ENCODE measurements at regions not wholly inside any gene's neighbourhood (a gene's known extent, or its start where the extent isn't known, plus 50 kb on each side); places are given as distances from the start of the nearest gene placed in this dataset.

DNA sequence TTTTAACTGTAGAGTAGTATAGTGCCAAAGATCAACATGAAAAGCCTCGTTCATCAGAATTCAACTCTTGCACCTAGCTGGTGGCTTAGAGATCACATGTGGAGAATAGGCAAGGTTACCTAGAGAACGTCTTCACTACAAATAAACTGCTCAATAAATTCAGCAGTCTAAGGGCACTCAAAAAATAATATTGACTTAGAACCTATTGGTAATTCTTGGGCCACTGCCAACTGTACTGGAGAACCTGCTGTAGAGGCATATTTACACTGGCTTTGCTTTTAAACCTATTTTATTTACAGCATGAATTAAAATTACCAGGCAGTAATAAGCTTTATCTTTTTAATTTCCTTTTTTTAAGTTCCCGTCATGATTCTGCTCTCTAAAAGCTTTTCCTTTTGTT is 343.7 kb downstream of the PDHA2 start:
- DNase-seq (ENCODE audit: low spot score): no peak
- ChIA-PET CTCF (interaction anchor here (0.7 kb wide), 1 partner anchor 16 kb away, joined by 6 read pairs; no protein-coding TSS in a partner anchor), POLR2A (ENCODE audit: low non-redundant PET) (no interaction called here)
- TF ChIP-seq CTCF (conservative IDR thresholded peaks at IDR 0.05; ENCODE audit: low read depth): no peak
- no peak overlapping the region for H3K27ac ChIP-seq

- ChIA-PET CTCF (interaction anchor here (0.7 kb wide), 1 partner anchor 1554 kb away, joined by 3 read pairs; no protein-coding TSS in a partner anchor), POLR2A (ENCODE audit: low non-redundant PET) (no interaction called here)
- H3K27ac ChIP-seq: no peak overlapping the region
- no peak for TF ChIP-seq CTCF (conservative IDR thresholded peaks at IDR 0.05; ENCODE audit: low read depth)
- no peak for DNase-seq (ENCODE audit: low spot score)
Measured at GRCh38 chr4:96186593-96186992, 346.7 kb downstream of the PDHA2 start.

DNA sequence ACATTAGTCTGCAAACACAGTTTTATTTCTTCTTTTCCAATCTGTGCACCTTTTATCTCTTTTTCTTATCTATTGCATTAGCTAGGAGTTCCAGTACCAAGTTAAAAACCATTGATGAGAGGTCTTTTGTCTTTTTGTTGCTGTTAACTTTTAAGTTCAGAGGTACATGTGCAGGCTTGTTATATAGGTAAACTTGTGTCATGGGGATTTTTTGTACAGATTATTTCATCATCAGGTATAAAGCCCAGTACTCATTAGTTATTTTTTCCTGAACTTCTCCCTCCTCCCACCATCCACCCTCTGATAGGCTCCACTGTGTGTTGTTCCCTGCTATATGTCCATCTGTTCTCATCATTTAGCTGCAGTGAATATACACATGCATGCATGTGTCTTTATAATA is 349.9 kb downstream of the PDHA2 start:
- DNase-seq (ENCODE audit: low spot score): no peak
- no peak overlapping the region for H3K27ac ChIP-seq
- CTCF ChIA-PET: no interaction called here
- TF ChIP-seq CTCF (conservative IDR thresholded peaks at IDR 0.05; ENCODE audit: low read depth): no peak
- POLR2A ChIA-PET (ENCODE audit: low non-redundant PET): no interaction called here

GRCh38 chr4:96193061-96193460 is 353.2 kb downstream of the PDHA2 start:
- H3K27ac ChIP-seq: no peak overlapping the region
- no peak for TF ChIP-seq CTCF (conservative IDR thresholded peaks at IDR 0.05; ENCODE audit: low read depth)
- no peak for DNase-seq (ENCODE audit: low spot score)
- ChIA-PET CTCF (no interaction called here), POLR2A (ENCODE audit: low non-redundant PET) (no interaction called here)

GRCh38 chr4:96194993-96195392 is 355.1 kb downstream of the PDHA2 start:
- no peak for TF ChIP-seq CTCF (conservative IDR thresholded peaks at IDR 0.05; ENCODE audit: low read depth)
- DNase-seq (ENCODE audit: low spot score): no peak
- no peak overlapping the region for H3K27ac ChIP-seq
- POLR2A ChIA-PET (ENCODE audit: low non-redundant PET): no interaction called here
- CTCF ChIA-PET: no interaction called here

GRCh38 chr4:96205143-96205936 is 365.4 kb downstream of the PDHA2 start:
- ChIA-PET CTCF (interaction anchor here (0.5 to 0.6 kb wide), 2 partner anchors 27 to 557 kb away, joined by 3 read pairs; no protein-coding TSS in a partner anchor), POLR2A (ENCODE audit: low non-redundant PET) (no interaction called here)
- no peak overlapping the region for H3K27ac ChIP-seq
- TF ChIP-seq CTCF (conservative IDR thresholded peaks at IDR 0.05; ENCODE audit: low read depth): no peak
- no peak for DNase-seq (ENCODE audit: low spot score)
